ENCODE measurements at regions not wholly inside any gene's neighbourhood (a gene's known extent, or its start where the extent isn't known, plus 50 kb on each side); places are given as distances from the start of the nearest gene placed in this dataset.

GRCh38 chr15:100730129-100730528 lies 127.7 kb downstream of the ASB7 start:
- peaks cover 12% of the 10 kb centered on the region for H3K4me1 ChIP-seq (ENCODE audit: insufficient read depth, low read length, poor library complexity, severe bottlenecking)
- H3K79me2 ChIP-seq (ENCODE audit: insufficient read depth, low read length) = no peaks in the 10 kb centered on the region
- H3K9me2 ChIP-seq (replicated peaks; ENCODE audit: low read depth, low read length) = no peaks in the 10 kb centered on the region
- no peak overlapping the region for H2AFZ ChIP-seq (ENCODE audit: low read length)
- no peaks in the 10 kb centered on the region for H3K9me3 ChIP-seq (ENCODE audit: insufficient read depth, low read depth, low read length)
- no peak overlapping the region for H3K9ac ChIP-seq (ENCODE audit: low read depth, low read length, poor library complexity, severe bottlenecking)
- H3K27me3 ChIP-seq (ENCODE audit: insufficient read depth, low read length, poor library complexity, severe bottlenecking) = no peaks in the 10 kb centered on the region
- H3K36me3 ChIP-seq (ENCODE audit: insufficient read depth, low read length) = no peaks in the 10 kb centered on the region
- H3F3A ChIP-seq (ENCODE audit: low read depth) = no peaks in the 10 kb centered on the region
- TF ChIP-seq CTCF (conservative IDR thresholded peaks at IDR 0.05; ENCODE audit: low read length) (no peak), EZH2phosphoT487 (IDR thresholded peaks at IDR 0.05; ENCODE audit: borderline replicate concordance) (no peak)
- H3K4me3 ChIP-seq (ENCODE audit: low read length, poor library complexity, severe bottlenecking) = no peak overlapping the region
- H3K4me2 ChIP-seq (ENCODE audit: low read depth, low read length, poor library complexity, severe bottlenecking) = no peak overlapping the region
- H4K20me1 ChIP-seq (ENCODE audit: insufficient read depth, low read length, poor library complexity, severe bottlenecking) = no peaks in the 10 kb centered on the region

- Histone ChIP-seq H3K4me1 (ENCODE audit: insufficient read depth, low read length, poor library complexity, severe bottlenecking) (peaks cover 12% of the 10 kb centered on the region), H3K9me3 (ENCODE audit: insufficient read depth, low read depth, low read length) (no peaks in the 10 kb centered on the region), H3K27me3 (ENCODE audit: insufficient read depth, low read length, poor library complexity, severe bottlenecking) (no peaks in the 10 kb centered on the region), H3K36me3 (ENCODE audit: insufficient read depth, low read length) (no peaks in the 10 kb centered on the region), H4K20me1 (ENCODE audit: insufficient read depth, low read length, poor library complexity, severe bottlenecking) (no peaks in the 10 kb centered on the region), H3K4me3 (ENCODE audit: low read length, poor library complexity, severe bottlenecking) (no peak overlapping the region), H3K9ac (ENCODE audit: low read depth, low read length, poor library complexity, severe bottlenecking) (no peak overlapping the region), H3K4me2 (ENCODE audit: low read depth, low read length, poor library complexity, severe bottlenecking) (no peak overlapping the region), H2AFZ (ENCODE audit: low read length) (no peak overlapping the region), H3K79me2 (ENCODE audit: insufficient read depth, low read length) (no peaks in the 10 kb centered on the region), H3K9me2 (replicated peaks; ENCODE audit: low read depth, low read length) (no peaks in the 10 kb centered on the region), H3F3A (ENCODE audit: low read depth) (no peaks in the 10 kb centered on the region)
- TF ChIP-seq CTCF (conservative IDR thresholded peaks at IDR 0.05; ENCODE audit: low read length) (no peak), EZH2phosphoT487 (IDR thresholded peaks at IDR 0.05; ENCODE audit: borderline replicate concordance) (no peak)
These were observed 128.4 kb downstream of the ASB7 start for GRCh38 chr15:100730655-100731266.

- H3F3A ChIP-seq (ENCODE audit: low read depth) = no peaks in the 10 kb centered on the region
- H3K27me3 ChIP-seq (ENCODE audit: insufficient read depth, low read length, poor library complexity, severe bottlenecking) = no peaks in the 10 kb centered on the region
- no peaks in the 10 kb centered on the region for H4K20me1 ChIP-seq (ENCODE audit: insufficient read depth, low read length, poor library complexity, severe bottlenecking)
- H3K4me2 ChIP-seq (ENCODE audit: low read depth, low read length, poor library complexity, severe bottlenecking) = no peak overlapping the region
- H3K9ac ChIP-seq (ENCODE audit: low read depth, low read length, poor library complexity, severe bottlenecking) = no peak overlapping the region
- TF ChIP-seq EZH2phosphoT487 (IDR thresholded peaks at IDR 0.05; ENCODE audit: borderline replicate concordance) (no peak), CTCF (conservative IDR thresholded peaks at IDR 0.05; ENCODE audit: low read length) (no peak)
- no peaks in the 10 kb centered on the region for H3K9me3 ChIP-seq (ENCODE audit: insufficient read depth, low read depth, low read length)
- no peaks in the 10 kb centered on the region for H3K79me2 ChIP-seq (ENCODE audit: insufficient read depth, low read length)
- H3K4me1 ChIP-seq (ENCODE audit: insufficient read depth, low read length, poor library complexity, severe bottlenecking) = peaks cover 12% of the 10 kb centered on the region
- no peaks in the 10 kb centered on the region for H3K36me3 ChIP-seq (ENCODE audit: insufficient read depth, low read length)
- H3K4me3 ChIP-seq (ENCODE audit: low read length, poor library complexity, severe bottlenecking) = no peak overlapping the region
- H3K9me2 ChIP-seq (replicated peaks; ENCODE audit: low read depth, low read length) = no peaks in the 10 kb centered on the region
- H2AFZ ChIP-seq (ENCODE audit: low read length) = no peak overlapping the region
These were observed 129.1 kb downstream of the ASB7 start for GRCh38 chr15:100731267-100732152.
